Endothelial cell of umbilical vein (primary cell): ENCODE measurements at regions not wholly inside any gene's neighbourhood (a gene's known extent, or its start where the extent isn't known, plus 50 kb on each side); places are given as distances from the start of the nearest gene placed in this dataset.

ENCODE experiments used
- BruUV-seq: library from RNA; stranded (reverse); fragments of 400-500 nt; replicated peaks from 2 replicates; lab custom pipeline; 2021; lab: Mats Ljungman, UMichigan
- CTCF ChIA-PET: fragments of 300-600, 350-600 bp; sonication (Branson Sonifier 250); formaldehyde crosslinking; loops from one replicate; lab custom pipeline; 2021; ENCODE audit warnings: antibody characterized with exemption, inconsistent platforms; lab: Charles Lee
- POLR2A ChIA-PET: fragments of 300-600, 350-600 bp; sonication (Branson Sonifier 250); formaldehyde crosslinking; loops from one replicate; lab custom pipeline; 2021; ENCODE audit warnings: antibody characterized with exemption, inconsistent platforms; lab: Charles Lee
- DNase-seq: peaks from one replicate; pipeline ENCODE4 v3.0.0-alpha.2; 2011; ENCODE audit warnings: low read depth, low spot score
- FAIRE-seq: peaks from 2 replicates; lab custom pipeline; 2011; peaks lifted over from hg19 to GRCh38; lab: Jason Lieb, UNC
- H2AFZ ChIP-seq: 2 replicates; pipeline ENCODE4 v1.6.0; 2012; ENCODE audit warnings: low read depth, low read length, control low read depth, inconsistent platforms
- H3K27ac ChIP-seq: 2 replicates; pipeline ENCODE4 v1.5.1; 2011; ENCODE audit warnings: low read depth, mild to moderate bottlenecking, control low read depth, low read length, moderate library complexity; ENCODE audit not compliant: insufficient read depth
- H3K27me3 ChIP-seq, 2 experiments: 2 replicates each; pipeline versions ENCODE4 v1.6.0 to v1.6.1; 2011; ENCODE audit warnings: low read length in 2 of 2, mixed read lengths in 1 of 2; ENCODE audit not compliant: control insufficient read depth in 2 of 2, insufficient read depth in 2 of 2
- H3K36me3 ChIP-seq, 2 experiments: 2 replicates in 1 of 2; 3 replicates in 1 of 2; pipeline ENCODE4 v1.5.1; 2011; ENCODE audit warnings: low read length in 2 of 2, mild to moderate bottlenecking in 1 of 2, moderate library complexity in 1 of 2; ENCODE audit not compliant: control insufficient read depth in 2 of 2, insufficient read depth in 2 of 2; ENCODE audit errors: extremely low read depth in 1 of 2
- H3K4me1 ChIP-seq: 3 replicates; pipeline ENCODE4 v1.5.1; 2011; ENCODE audit warnings: mild to moderate bottlenecking, low read length; ENCODE audit not compliant: control insufficient read depth, insufficient read depth; ENCODE audit errors: extremely low read depth
- H3K4me2 ChIP-seq: 2 replicates; pipeline ENCODE4 v1.6.1; 2011; ENCODE audit warnings: low read length, control low read depth, mixed read lengths; ENCODE audit not compliant: insufficient read depth
- H3K4me3 ChIP-seq, 3 experiments: fragments of 200-600 bp in 1 of 3; sonication (generic), shearing (Covaris generic) in 1 of 3; replicated peaks in 1 of 3; 2 replicates each; pipeline ENCODE4 v1.5.1; 2011 to 2016; ENCODE audit warnings: control low read depth in 3 of 3, low read length in 3 of 3, mild to moderate bottlenecking in 2 of 3, inconsistent platforms in 1 of 3, low read depth in 1 of 3, moderate library complexity in 1 of 3; ENCODE audit not compliant: insufficient read depth in 1 of 3
- H3K79me2 ChIP-seq: 2 replicates; pipeline ENCODE4 v1.6.0; 2012; ENCODE audit warnings: low read length, inconsistent platforms; ENCODE audit not compliant: control insufficient read depth, insufficient read depth
- H3K9ac ChIP-seq: replicated peaks from 2 replicates; pipeline ENCODE3; 2011; ENCODE audit warnings: low read length, control low read depth; ENCODE audit not compliant: insufficient read depth; ENCODE audit errors: extremely low read depth
- H3K9me1 ChIP-seq: replicated peaks from 3 replicates; pipeline ENCODE4 v1.6.0; 2011; ENCODE audit warnings: mild to moderate bottlenecking, low read length; ENCODE audit not compliant: control insufficient read depth, insufficient read depth; ENCODE audit errors: extremely low read depth
- H3K9me3 ChIP-seq: replicated peaks from 2 replicates; pipeline ENCODE4 v1.5.1; 2012; ENCODE audit warnings: low read length, inconsistent platforms; ENCODE audit not compliant: control insufficient read depth, insufficient read depth
- H4K20me1 ChIP-seq: replicated peaks from 2 replicates; pipeline ENCODE3; 2011; ENCODE audit warnings: mild to moderate bottlenecking, low read length; ENCODE audit not compliant: control insufficient read depth, insufficient read depth; ENCODE audit errors: extremely low read depth
- CTCF ChIP-seq, 2 donors: IDR thresholded peaks; 1 replicate in 1 of 2; 2 replicates in 1 of 2; pipeline ENCODE4 v1.5.1; 2011; ENCODE audit warnings: low read length in 2 of 2, mild to moderate bottlenecking in 2 of 2, moderate library complexity in 2 of 2, control low read depth in 1 of 2, inconsistent platforms in 1 of 2, low read depth in 1 of 2; ENCODE audit not compliant: insufficient read depth in 1 of 2; ENCODE audit errors: extremely low read depth in 1 of 2
- EZH2 ChIP-seq: IDR thresholded peaks from 2 replicates; pipeline ENCODE4 v1.6.1; 2012; ENCODE audit warnings: borderline replicate concordance, low read depth, mild to moderate bottlenecking, moderate library complexity, low read length, inconsistent platforms; ENCODE audit not compliant: severe bottlenecking
- FOS ChIP-seq: IDR thresholded peaks from 2 replicates; pipeline ENCODE4 v1.6.1; 2011; ENCODE audit warnings: mild to moderate bottlenecking, low read length, moderate library complexity, borderline replicate concordance; ENCODE audit not compliant: insufficient read depth
- GATA2 ChIP-seq: IDR thresholded peaks from 2 replicates; pipeline ENCODE4 v1.7.0; 2011; ENCODE audit warnings: low read depth, mild to moderate bottlenecking, moderate library complexity, mixed read lengths, low read length; ENCODE audit not compliant: insufficient read length, insufficient read depth
- JUN ChIP-seq: IDR thresholded peaks from 2 replicates; pipeline ENCODE4 v1.6.1; 2011; ENCODE audit warnings: borderline replicate concordance, low read depth; ENCODE audit not compliant: insufficient read length, insufficient read depth
- MAX ChIP-seq: IDR thresholded peaks from 2 replicates; pipeline ENCODE4 v1.6.1; 2011; ENCODE audit not compliant: insufficient read depth, insufficient read length
- MYC ChIP-seq: IDR thresholded peaks from one replicate; pipeline ENCODE4 v1.6.1; 2011; ENCODE audit warnings: mild to moderate bottlenecking, low read depth, low read length
- POLR2A ChIP-seq: IDR thresholded peaks from 2 replicates; pipeline ENCODE4 v1.6.1; 2012; ENCODE audit warnings: low read depth, mild to moderate bottlenecking, control low read depth, low read length
- POLR2AphosphoS5 ChIP-seq: IDR thresholded peaks from 2 replicates; pipeline ENCODE4 v1.6.1; 2012; ENCODE audit warnings: low read depth, mild to moderate bottlenecking, control low read depth, low read length, moderate library complexity; ENCODE audit not compliant: insufficient read depth
- dilution Hi-C: fragments of 300-500 bp; cut with MboI; formaldehyde crosslinking; loops from one replicate; pipeline ENCODE4 v1.15.0; 2019; ENCODE audit warnings: low sequenced_read_pairs; ENCODE audit not compliant: extremely low pct_ligation_motif_present
- intact Hi-C: fragments of 100-400 bp; cut with micrococcal nuclease; formaldehyde crosslinking; loops from one replicate; pipeline ENCODE4 v1.10.0; 2022

GRCh38 chr3:3495611-3496010 is 303.6 kb upstream of the LRRN1 start:
- Histone ChIP-seq H2AFZ (no peak overlapping the region), H3K4me3 (no peak overlapping the region), H3K4me1 (no peaks in the 10 kb centered on the region), H3K9me3 (peaks cover 3% of the 10 kb centered on the region), H3K79me2 (no peaks in the 10 kb centered on the region), H3K9ac (no peak overlapping the region), H4K20me1 (no peaks in the 10 kb centered on the region), H3K27ac (no peak overlapping the region), H3K9me1 (no peaks in the 10 kb centered on the region), H3K4me2 (no peak overlapping the region), H3K27me3 (no peaks in the 10 kb centered on the region), H3K36me3 (no peaks in the 10 kb centered on the region)
- CTCF ChIA-PET: no interaction called here
- BruUV-seq: no TSS peak
- POLR2A ChIA-PET: no interaction called here
- DNase-seq (no peak), FAIRE-seq (no peak)
- dilution Hi-C loops (no loop called here), intact Hi-C loops (no loop called here)
- TF ChIP-seq POLR2AphosphoS5 (no peak), JUN (no peak)

- POLR2A ChIA-PET: no interaction called here
- FAIRE-seq: no peak
- BruUV-seq: no TSS peak
- Histone ChIP-seq H3K4me3 (no peak overlapping the region), H3K79me2 (no peaks in the 10 kb centered on the region), H3K36me3 (no peaks in the 10 kb centered on the region), H3K4me1 (no peaks in the 10 kb centered on the region), H3K9me3 (no peaks in the 10 kb centered on the region), H3K27ac (no peak overlapping the region), H3K9ac (no peak overlapping the region), H4K20me1 (no peaks in the 10 kb centered on the region), H3K4me2 (no peak overlapping the region), H3K9me1 (no peaks in the 10 kb centered on the region), H3K27me3 (no peaks in the 10 kb centered on the region), H2AFZ (no peak overlapping the region)
- DNase-seq: no peak
- dilution Hi-C loops: no loop called here
- TF ChIP-seq JUN (no peak), EZH2 (no peak), FOS (no peak), CTCF (IDR thresholded peaks at IDR 0.05; ENCODE audit: extremely low read depth in 1 of 2, insufficient read depth in 1 of 2, low read depth in 1 of 2, low read length in 2 of 2) (no peak), MAX (no peak), POLR2A (no peak), POLR2AphosphoS5 (no peak), GATA2 (no peak), MYC (no peak)
- CTCF ChIA-PET: no interaction called here
- intact Hi-C loops: no loop called here
Observed at GRCh38 chr3:3476669-3477068, 297.2 kb upstream of the CRBN start.
